Loucy (cell line): ENCODE measurements at regions not wholly inside any gene's neighbourhood (a gene's known extent, or its start where the extent isn't known, plus 50 kb on each side); places are given as distances from the start of the nearest gene placed in this dataset.

Experiments
- EZH2phosphoT487 ChIP-seq: fragments of 200-600 bp; IDR thresholded peaks from 2 replicates; pipeline ENCODE4 v1.6.1; 2018; ENCODE audit warnings: antibody characterized with exemption, mild to moderate bottlenecking, moderate library complexity, borderline replicate concordance
- TF ChIP-seq, protein P1 (sequence below): fragments of 200-600 bp; sonication (generic); conservative IDR thresholded peaks from 2 replicates; pipeline ENCODE4 v1.5.1; 2014; ENCODE audit warnings: mild to moderate bottlenecking, antibody characterized with exemption, low read length

DNA sequence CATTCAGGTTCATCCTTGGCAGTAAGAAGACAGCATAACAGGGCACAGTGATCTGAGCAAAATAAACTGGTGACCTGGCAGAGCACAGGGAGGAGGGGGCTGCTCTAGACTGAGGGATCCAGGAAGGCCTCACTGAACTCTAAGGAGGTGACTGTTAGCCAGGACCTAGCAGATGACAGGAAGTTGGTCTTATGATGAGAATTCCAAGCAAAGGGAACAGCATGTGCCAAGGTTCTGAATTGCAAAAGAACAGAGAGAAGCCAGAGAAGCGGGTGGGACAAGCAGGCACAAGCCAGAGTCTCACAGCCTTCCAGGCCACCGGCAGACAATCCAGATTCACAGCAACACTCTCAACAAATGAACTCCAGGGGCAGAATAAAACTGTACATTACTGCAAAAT is 152.7 kb upstream of the PTPRM start:
- TF ChIP-seq, protein P1, sequence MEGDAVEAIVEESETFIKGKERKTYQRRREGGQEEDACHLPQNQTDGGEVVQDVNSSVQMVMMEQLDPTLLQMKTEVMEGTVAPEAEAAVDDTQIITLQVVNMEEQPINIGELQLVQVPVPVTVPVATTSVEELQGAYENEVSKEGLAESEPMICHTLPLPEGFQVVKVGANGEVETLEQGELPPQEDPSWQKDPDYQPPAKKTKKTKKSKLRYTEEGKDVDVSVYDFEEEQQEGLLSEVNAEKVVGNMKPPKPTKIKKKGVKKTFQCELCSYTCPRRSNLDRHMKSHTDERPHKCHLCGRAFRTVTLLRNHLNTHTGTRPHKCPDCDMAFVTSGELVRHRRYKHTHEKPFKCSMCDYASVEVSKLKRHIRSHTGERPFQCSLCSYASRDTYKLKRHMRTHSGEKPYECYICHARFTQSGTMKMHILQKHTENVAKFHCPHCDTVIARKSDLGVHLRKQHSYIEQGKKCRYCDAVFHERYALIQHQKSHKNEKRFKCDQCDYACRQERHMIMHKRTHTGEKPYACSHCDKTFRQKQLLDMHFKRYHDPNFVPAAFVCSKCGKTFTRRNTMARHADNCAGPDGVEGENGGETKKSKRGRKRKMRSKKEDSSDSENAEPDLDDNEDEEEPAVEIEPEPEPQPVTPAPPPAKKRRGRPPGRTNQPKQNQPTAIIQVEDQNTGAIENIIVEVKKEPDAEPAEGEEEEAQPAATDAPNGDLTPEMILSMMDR: no peak
- TF ChIP-seq EZH2phosphoT487: no peak
